ENCODE measurements at regions not wholly inside any gene's neighbourhood (a gene's known extent, or its start where the extent isn't known, plus 50 kb on each side); places are given as distances from the start of the nearest gene placed in this dataset.

GRCh38 chr4:162684371-162684700 lies 482.4 kb downstream of the NAF1 start:
- TF ChIP-seq CTCF (IDR thresholded peaks at IDR 0.05): no peak
- H3K36me3 Mint-ChIP-seq (ENCODE audit: low read depth): no peaks in the 10 kb centered on the region
- no peaks in the 10 kb centered on the region for H3K4me1 Mint-ChIP-seq
- H3K9me3 Mint-ChIP-seq: peaks cover 3% of the 10 kb centered on the region
- no peak overlapping the region for H3K27ac Mint-ChIP-seq
- no peak for DNase-seq
- no peak overlapping the region for H3K4me3 Mint-ChIP-seq
- no peaks in the 10 kb centered on the region for H3K27me3 Mint-ChIP-seq (ENCODE audit: low read depth, poor library complexity)

- Mint-ChIP-seq H3K36me3 (ENCODE audit: low read depth) (no peaks in the 10 kb centered on the region), H3K9me3 (peaks cover 8% of the 10 kb centered on the region), H3K27me3 (ENCODE audit: low read depth, poor library complexity) (no peaks in the 10 kb centered on the region), H3K4me1 (no peaks in the 10 kb centered on the region), H3K4me3 (no peak overlapping the region), H3K27ac (no peak overlapping the region)
- no peak for DNase-seq
- no peak for TF ChIP-seq CTCF (IDR thresholded peaks at IDR 0.05)
Observed at GRCh38 chr4:162683659-162684370, 482.9 kb downstream of the NAF1 start.

- H3K27ac Mint-ChIP-seq: no peak overlapping the region
- H3K36me3 Mint-ChIP-seq (ENCODE audit: low read depth): no peaks in the 10 kb centered on the region
- no peaks in the 10 kb centered on the region for H3K4me1 Mint-ChIP-seq
- no peak overlapping the region for H3K4me3 Mint-ChIP-seq
- no peak for DNase-seq
- TF ChIP-seq CTCF (IDR thresholded peaks at IDR 0.05): no peak
- peaks cover 17% of the 10 kb centered on the region for H3K9me3 Mint-ChIP-seq
- H3K27me3 Mint-ChIP-seq (ENCODE audit: low read depth, poor library complexity): no peaks in the 10 kb centered on the region
Observed at GRCh38 chr4:162682651-162683050, 484.0 kb downstream of the NAF1 start.

- no peak overlapping the region for H3K27ac Mint-ChIP-seq
- no peak overlapping the region for H3K4me3 Mint-ChIP-seq
- H3K4me1 Mint-ChIP-seq: no peaks in the 10 kb centered on the region
- no peaks in the 10 kb centered on the region for H3K36me3 Mint-ChIP-seq (ENCODE audit: low read depth)
- DNase-seq: no peak
- no peak for TF ChIP-seq CTCF (IDR thresholded peaks at IDR 0.05)
- H3K9me3 Mint-ChIP-seq: peaks cover 17% of the 10 kb centered on the region
- H3K27me3 Mint-ChIP-seq (ENCODE audit: low read depth, poor library complexity): no peaks in the 10 kb centered on the region
Observed at GRCh38 chr4:162681212-162681611, 485.5 kb downstream of the NAF1 start.

GRCh38 chr4:162675661-162676060 lies 491.0 kb downstream of the NAF1 start:
- H3K4me3 Mint-ChIP-seq: no peak overlapping the region
- no peak for TF ChIP-seq CTCF (IDR thresholded peaks at IDR 0.05)
- no peak for DNase-seq
- H3K27ac Mint-ChIP-seq: no peak overlapping the region
- H3K36me3 Mint-ChIP-seq (ENCODE audit: low read depth): no peaks in the 10 kb centered on the region
- H3K9me3 Mint-ChIP-seq: peaks cover 18% of the 10 kb centered on the region
- peaks cover 4% of the 10 kb centered on the region for H3K27me3 Mint-ChIP-seq (ENCODE audit: low read depth, poor library complexity)
- H3K4me1 Mint-ChIP-seq: no peaks in the 10 kb centered on the region

GRCh38 chr4:162661913-162662312 lies 498.1 kb upstream of the FSTL5 start:
- Mint-ChIP-seq H3K27ac (no peak overlapping the region), H3K27me3 (ENCODE audit: low read depth, poor library complexity) (no peaks in the 10 kb centered on the region), H3K4me1 (no peaks in the 10 kb centered on the region), H3K9me3 (peaks cover 15% of the 10 kb centered on the region), H3K36me3 (ENCODE audit: low read depth) (no peaks in the 10 kb centered on the region), H3K4me3 (no peak overlapping the region)
- TF ChIP-seq CTCF (IDR thresholded peaks at IDR 0.05): no peak
- no peak for DNase-seq

Measured in nephron progenitor cell (in vitro differentiated cells).